Liver (tissue), 3 donors: ENCODE measurements at regions not wholly inside any gene's neighbourhood (a gene's known extent, or its start where the extent isn't known, plus 50 kb on each side); places are given as distances from the start of the nearest gene placed in this dataset.

ENCODE experiments used
- ATF3 ChIP-seq: IDR thresholded peaks from 2 replicates; pipeline ENCODE4 v1.6.1; 2016; ENCODE audit warnings: antibody characterized with exemption
- CTCF ChIP-seq: fragments of 150-350 bp; IDR thresholded peaks from 2 replicates; pipeline ENCODE4 v1.5.1; 2017; ENCODE audit warnings: improper control_type of control experiment, low read depth, low read length; ENCODE audit not compliant: missing input control
- MAX ChIP-seq: IDR thresholded peaks from 2 replicates; pipeline ENCODE4 v1.6.1; 2016; ENCODE audit warnings: antibody characterized with exemption
- RAD21 ChIP-seq, 2 donors: IDR thresholded peaks; 2 replicates each; pipeline ENCODE4 v1.6.1; 2016; ENCODE audit warnings: antibody characterized with exemption in 2 of 2, mild to moderate bottlenecking in 2 of 2
- REST ChIP-seq: IDR thresholded peaks from 2 replicates; pipeline ENCODE4 v1.6.1; 2016; ENCODE audit warnings: antibody characterized with exemption, mild to moderate bottlenecking
- TAF1 ChIP-seq: conservative IDR thresholded peaks from 2 replicates; pipeline ENCODE4 v1.6.1; 2016; ENCODE audit warnings: antibody characterized with exemption, mild to moderate bottlenecking
- donor health status: healthy.
- donor health status: healthy.

GRCh38 chr2:183493040-183493439 lies 368.8 kb downstream of the NUP35 start:
- TF ChIP-seq MAX, result no peak
- TF ChIP-seq CTCF, result no peak
- TF ChIP-seq RAD21 (IDR thresholded peaks at IDR 0.05), result no peak
- no peak for TF ChIP-seq ATF3
- no peak for TF ChIP-seq TAF1
- TF ChIP-seq REST, result no peak
